RKO (cell line): ENCODE measurements at regions not wholly inside any gene's neighbourhood (a gene's known extent, or its start where the extent isn't known, plus 50 kb on each side); places are given as distances from the start of the nearest gene placed in this dataset.

Experiments
- DNase-seq: peaks from one replicate; pipeline ENCODE4 v3.0.0-alpha.2; 2016; ENCODE audit warnings: low spot score

GRCh38 chr11:24064309-24064903, 432.4 kb upstream of the LUZP2 start:
- no peak for DNase-seq

DNA sequence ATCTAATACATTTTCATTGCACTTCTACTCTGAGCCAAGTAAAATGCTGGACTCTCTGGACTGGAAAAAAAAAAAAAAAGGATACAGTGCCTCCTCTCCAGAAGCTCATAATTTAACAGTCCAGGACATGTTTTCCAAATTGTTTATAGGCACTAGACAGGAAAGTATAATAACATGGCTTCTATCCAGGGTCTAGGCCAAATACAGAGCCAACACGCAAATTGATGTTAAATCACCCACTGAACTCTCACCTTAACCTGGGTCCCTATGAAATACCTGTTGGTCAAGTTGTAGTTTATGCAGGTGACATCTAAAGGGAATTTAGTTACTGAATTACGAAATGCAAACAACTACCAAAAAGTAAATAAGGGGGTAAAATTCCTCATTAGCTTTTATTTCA, 428.7 kb upstream of the LUZP2 start:
- no peak for DNase-seq

DNA sequence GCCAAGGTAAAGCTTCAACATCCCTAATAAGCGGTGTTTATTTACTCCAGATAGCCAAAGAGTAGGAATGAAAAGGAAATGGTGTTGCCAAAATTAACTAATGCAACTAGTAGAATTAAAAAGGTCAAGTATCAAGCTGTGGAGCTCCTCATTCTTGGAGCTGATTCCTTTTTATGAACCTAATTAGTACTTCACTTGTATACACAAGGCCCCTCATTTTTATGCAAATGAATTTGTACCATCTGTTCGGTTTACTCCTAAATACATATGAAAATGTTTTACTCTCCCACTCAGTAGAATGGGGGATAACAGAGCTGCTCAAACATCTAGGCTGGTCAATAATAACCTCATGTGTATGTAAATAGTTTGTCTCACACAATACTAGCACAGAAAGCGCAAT, 426.4 kb upstream of the LUZP2 start:
- DNase-seq = no peak

- no peak for DNase-seq
These were observed 418.8 kb upstream of the LUZP2 start for GRCh38 chr11:24078018-24078417.

- no peak for DNase-seq
These were observed 414.6 kb upstream of the LUZP2 start for GRCh38 chr11:24082241-24082640.

- no peak for DNase-seq
These were observed 414.0 kb upstream of the LUZP2 start for GRCh38 chr11:24082860-24083259.

DNA sequence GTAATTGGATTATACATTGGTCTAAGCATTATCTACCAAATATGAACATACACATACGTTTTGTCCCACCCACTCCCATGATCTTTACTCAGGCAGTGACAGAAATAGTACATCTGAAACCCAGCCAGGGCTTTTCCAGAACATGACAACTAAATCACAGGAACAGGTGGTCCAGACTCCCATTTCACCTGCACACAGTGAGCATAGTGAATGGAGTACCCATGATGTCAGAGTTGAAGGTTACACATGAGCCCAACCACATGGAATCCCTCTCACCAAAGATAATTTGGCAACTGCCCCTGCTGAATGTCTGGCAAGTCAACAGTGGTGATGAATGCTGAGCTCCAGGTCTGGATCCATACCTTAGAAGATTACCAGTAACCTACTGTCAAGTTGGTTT, 411.9 kb upstream of the LUZP2 start:
- DNase-seq = no peak

DNA sequence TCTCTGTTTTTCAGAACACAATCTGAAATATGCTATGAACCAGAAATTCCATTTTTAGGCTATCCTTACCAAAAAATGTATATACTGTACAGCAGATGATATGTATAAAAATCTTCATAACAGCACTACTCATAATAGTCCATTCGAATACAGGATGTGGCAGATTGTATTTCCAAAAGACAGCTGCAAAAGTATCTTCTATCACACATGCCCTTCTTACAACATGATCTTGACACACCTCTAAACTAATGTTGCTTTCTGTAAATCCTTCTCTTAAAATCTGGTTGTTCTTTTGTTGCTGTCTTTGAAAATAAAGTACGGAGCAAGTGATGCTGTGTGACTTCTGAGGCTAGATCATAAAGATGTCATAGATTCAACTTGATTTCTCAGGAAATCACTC, 409.9 kb upstream of the LUZP2 start:
- DNase-seq = no peak

- DNase-seq = no peak
These were observed 405.3 kb upstream of the LUZP2 start for GRCh38 chr11:24091594-24091993.

DNA sequence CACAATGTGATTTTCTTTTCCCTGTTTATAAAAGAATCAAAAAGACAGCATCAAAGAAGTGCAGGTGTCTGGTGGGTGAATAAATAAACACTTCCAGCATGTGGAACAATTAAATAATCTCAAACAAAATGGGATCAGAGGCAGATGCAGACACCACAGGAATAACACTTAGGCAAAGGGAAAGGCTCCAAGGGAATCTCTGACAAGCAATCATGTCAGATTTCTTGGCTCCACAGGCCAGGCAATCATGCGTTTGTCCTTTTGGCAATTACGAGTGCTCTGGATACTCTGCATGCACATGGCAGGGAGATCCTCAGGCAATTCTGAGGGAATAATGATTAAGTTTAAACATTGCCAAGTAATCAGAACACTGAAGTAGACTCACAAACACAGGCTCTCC, 403.5 kb upstream of the LUZP2 start:
- DNase-seq = no peak

- no peak for DNase-seq
These were observed 388.2 kb upstream of the LUZP2 start for GRCh38 chr11:24108609-24109008.

DNA sequence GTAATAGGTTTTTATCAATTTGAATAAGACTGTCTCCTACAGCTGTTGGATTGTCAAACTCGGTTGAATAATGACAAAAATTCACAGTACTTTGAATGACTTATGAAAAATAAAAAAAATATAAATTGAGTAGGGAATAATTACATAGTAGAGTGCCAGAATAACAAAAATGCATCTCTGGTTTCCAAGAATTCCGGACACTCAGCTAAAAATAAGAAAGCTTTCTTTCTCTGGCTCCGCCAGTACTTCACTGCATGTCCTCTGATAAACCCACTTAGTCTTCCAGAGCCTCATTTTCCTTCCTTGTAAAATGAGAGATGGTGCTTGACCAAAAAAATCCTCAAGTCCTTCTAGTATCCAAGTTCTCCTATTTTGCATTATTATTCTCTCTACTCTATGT, 374.6 kb upstream of the LUZP2 start:
- DNase-seq = no peak

- DNase-seq = no peak
These were observed 372.0 kb upstream of the LUZP2 start for GRCh38 chr11:24124876-24125275.

- DNase-seq = no peak
These were observed 365.2 kb upstream of the LUZP2 start for GRCh38 chr11:24131698-24132097.

GRCh38 chr11:24132471-24132870, 364.4 kb upstream of the LUZP2 start:
- DNase-seq = no peak

GRCh38 chr11:24134879-24135589, 361.8 kb upstream of the LUZP2 start:
- DNase-seq = no peak

DNA sequence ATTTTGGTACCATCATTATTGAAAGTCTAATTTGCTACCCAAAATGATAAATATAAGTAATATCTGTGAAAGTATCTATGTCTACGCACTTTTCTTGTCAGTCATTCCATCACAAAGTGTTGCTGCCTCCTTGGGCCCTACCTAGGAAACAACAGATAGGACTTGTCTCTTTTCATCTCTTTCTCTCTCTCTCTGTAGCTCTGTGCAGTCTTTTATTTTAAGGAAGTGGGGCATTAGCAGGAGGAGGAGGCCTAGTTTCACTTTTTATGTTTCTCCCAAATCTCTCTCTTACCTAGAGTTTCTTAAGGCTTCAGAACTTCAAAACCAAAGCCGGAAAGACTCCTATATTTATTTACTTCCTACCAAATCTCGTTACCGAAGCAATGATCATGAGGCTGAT, 354.8 kb upstream of the LUZP2 start:
- no peak for DNase-seq

DNA sequence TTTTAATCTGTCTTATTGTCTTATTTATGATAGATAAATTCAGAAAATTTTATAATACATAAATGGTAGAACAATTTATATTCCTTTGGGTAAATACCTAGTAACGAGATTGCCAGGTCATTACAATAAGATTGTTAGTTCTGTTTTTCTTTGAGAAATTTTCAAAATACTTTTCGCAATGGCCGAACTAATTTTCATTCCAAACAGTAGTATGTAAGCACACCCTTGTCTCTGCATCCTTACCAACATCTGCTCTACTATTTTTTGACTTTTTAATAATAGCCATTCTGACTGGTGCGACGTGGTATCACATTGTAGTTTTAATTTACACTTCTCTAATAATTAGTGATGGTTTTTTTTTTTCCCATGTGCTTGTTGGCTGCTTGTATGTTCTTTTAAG, 351.4 kb upstream of the LUZP2 start:
- no peak for DNase-seq

- DNase-seq = no peak
These were observed 343.5 kb upstream of the LUZP2 start for GRCh38 chr11:24153337-24153736.

GRCh38 chr11:24155792-24156191, 341.1 kb upstream of the LUZP2 start:
- DNase-seq = no peak

- no peak for DNase-seq
These were observed 339.5 kb upstream of the LUZP2 start for GRCh38 chr11:24157316-24157715.

DNA sequence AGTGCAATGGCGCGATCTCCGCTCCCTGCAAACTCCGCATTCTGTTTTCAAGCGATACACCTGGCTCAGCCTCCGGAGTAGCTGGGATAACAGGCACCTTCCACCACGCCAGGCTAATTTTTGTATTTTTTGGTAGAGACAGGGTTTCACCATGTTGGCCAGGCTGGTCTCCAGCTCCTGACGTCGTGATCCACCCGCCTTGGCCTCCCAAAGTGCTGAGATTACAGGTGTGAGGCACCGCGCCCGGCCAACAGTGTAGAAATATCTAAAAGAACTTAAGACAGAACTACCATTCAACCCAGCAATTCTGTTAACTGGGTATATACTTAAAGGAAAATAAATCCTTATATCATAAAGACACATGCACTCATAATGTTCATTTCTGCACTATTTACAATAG, 335.3 kb upstream of the LUZP2 start:
- DNase-seq = no peak

GRCh38 chr11:24163146-24163545, 333.7 kb upstream of the LUZP2 start:
- DNase-seq = no peak

GRCh38 chr11:24163841-24164240, 333.0 kb upstream of the LUZP2 start:
- no peak for DNase-seq
